Mesenchymal stem cell (in vitro differentiated cells and primary cell): ENCODE measurements at regions not wholly inside any gene's neighbourhood (a gene's known extent, or its start where the extent isn't known, plus 50 kb on each side); places are given as distances from the start of the nearest gene placed in this dataset.

ENCODE experiments used
- DNase-seq: peaks from one replicate; pipeline ENCODE4 v3.0.0-alpha.2; 2013
- H2AFZ ChIP-seq: one replicate; pipeline ENCODE4 v1.6.1; 2013; ENCODE audit warnings: low read depth, mild to moderate bottlenecking, control low read depth, inconsistent platforms, low read length, moderate library complexity
- H2AK5ac ChIP-seq: 2 replicates; pipeline ENCODE4 v1.6.1; 2013; ENCODE audit warnings: low read length, moderate library complexity, mild to moderate bottlenecking, inconsistent platforms; ENCODE audit not compliant: severe bottlenecking
- H2BK120ac ChIP-seq: one replicate; pipeline ENCODE4 v1.6.1; 2013; ENCODE audit warnings: low read depth, mild to moderate bottlenecking, inconsistent platforms, low read length, moderate library complexity
- H2BK12ac ChIP-seq, 2 experiments: one replicate each; pipeline ENCODE4 v1.6.1; 2013; ENCODE audit warnings: inconsistent platforms in 2 of 2, low read length in 2 of 2, mild to moderate bottlenecking in 2 of 2, moderate library complexity in 2 of 2, control low read depth in 1 of 2
- H2BK15ac ChIP-seq: one replicate; pipeline ENCODE4 v1.6.1; 2013; ENCODE audit warnings: mild to moderate bottlenecking, low read depth, inconsistent platforms; ENCODE audit not compliant: poor library complexity, severe bottlenecking
- H2BK5ac ChIP-seq: 2 replicates; pipeline ENCODE4 v1.6.1; 2013; ENCODE audit warnings: low read depth, mild to moderate bottlenecking, low read length, control low read depth, inconsistent platforms; ENCODE audit not compliant: poor library complexity, severe bottlenecking
- H3K14ac ChIP-seq, 2 experiments: one replicate each; pipeline ENCODE4 v1.6.1; 2013; ENCODE audit warnings: inconsistent platforms in 2 of 2, low read length in 2 of 2, control low read depth in 1 of 2, mild to moderate bottlenecking in 1 of 2, moderate library complexity in 1 of 2
- H3K18ac ChIP-seq, 2 experiments: one replicate each; pipeline ENCODE4 v1.6.1; 2013; ENCODE audit warnings: inconsistent platforms in 2 of 2, low read length in 2 of 2, control low read depth in 1 of 2, low read depth in 1 of 2, mild to moderate bottlenecking in 1 of 2
- H3K23ac ChIP-seq, 2 experiments: one replicate each; pipeline ENCODE4 v1.6.1; 2013; ENCODE audit warnings: inconsistent platforms in 2 of 2, low read length in 2 of 2, mild to moderate bottlenecking in 2 of 2, moderate library complexity in 2 of 2, control low read depth in 1 of 2
- H3K27ac ChIP-seq: 2 replicates; pipeline ENCODE4 v1.5.1; 2013; ENCODE audit warnings: mild to moderate bottlenecking, moderate library complexity, low read length, control low read depth, inconsistent platforms; ENCODE audit not compliant: poor library complexity, severe bottlenecking
- H3K27me3 ChIP-seq, 2 experiments: 2 replicates each; pipeline versions ENCODE4 v1.6.1 to v1.7.0; 2013; ENCODE audit warnings: low read length in 2 of 2, mild to moderate bottlenecking in 2 of 2, moderate library complexity in 2 of 2, control low read depth in 1 of 2, inconsistent platforms in 1 of 2; ENCODE audit not compliant: control insufficient read depth in 1 of 2, insufficient read depth in 1 of 2
- H3K36me3 ChIP-seq, 2 experiments: 2 replicates each; pipeline versions ENCODE4 v1.6.1 to v1.7.0; 2013; ENCODE audit warnings: low read length in 2 of 2, control low read depth in 1 of 2, inconsistent platforms in 1 of 2, low read depth in 1 of 2, mild to moderate bottlenecking in 1 of 2; ENCODE audit not compliant: insufficient read depth in 2 of 2, control insufficient read depth in 1 of 2
- H3K4ac ChIP-seq, 2 experiments: one replicate each; pipeline ENCODE4 v1.6.1; 2013; ENCODE audit warnings: inconsistent platforms in 2 of 2, low read length in 2 of 2, mild to moderate bottlenecking in 2 of 2, moderate library complexity in 2 of 2, control low read depth in 1 of 2, low read depth in 1 of 2
- H3K4me1 ChIP-seq: 2 replicates; pipeline ENCODE4 v1.6.1; 2013; ENCODE audit warnings: low read depth, low read length, control low read depth; ENCODE audit not compliant: control insufficient read depth, insufficient read depth
- H3K4me2 ChIP-seq: 2 replicates; pipeline ENCODE4 v1.6.1; 2013; ENCODE audit warnings: low read length, mild to moderate bottlenecking, inconsistent platforms; ENCODE audit not compliant: poor library complexity, severe bottlenecking
- H3K4me3 ChIP-seq, 2 experiments: 2 replicates each; pipeline versions ENCODE4 v1.5.1 to v1.7.0; 2013; ENCODE audit warnings: low read length in 2 of 2, mild to moderate bottlenecking in 2 of 2, control low read depth in 1 of 2, low read depth in 1 of 2; ENCODE audit not compliant: insufficient read depth in 1 of 2
- H3K79me1 ChIP-seq: replicated peaks from 2 replicates; pipeline ENCODE4 v1.6.1; 2013; ENCODE audit warnings: mild to moderate bottlenecking, control low read depth, low read length, inconsistent platforms; ENCODE audit not compliant: poor library complexity, severe bottlenecking
- H3K9ac ChIP-seq: 2 replicates; pipeline ENCODE4 v1.7.0; 2013; ENCODE audit warnings: mild to moderate bottlenecking, low read length, moderate library complexity
- H3K9me3 ChIP-seq: 2 replicates; pipeline ENCODE4 v1.7.0; 2013; ENCODE audit warnings: mild to moderate bottlenecking, low read length; ENCODE audit not compliant: control insufficient read depth
- H4K8ac ChIP-seq: one replicate; pipeline ENCODE4 v1.6.1; 2013; ENCODE audit warnings: inconsistent platforms, mild to moderate bottlenecking, low read length, moderate library complexity
- H4K91ac ChIP-seq: one replicate; pipeline ENCODE4 v1.6.1; 2013; ENCODE audit warnings: mild to moderate bottlenecking, low read length, inconsistent platforms
- WGBS: methylation state at CpG from one replicate; pipeline ENCODE4 v1.1.7; 2013; ENCODE audit warnings: mixed read lengths; 5-methylcytosine and 5-hydroxymethylcytosine counted together

DNA sequence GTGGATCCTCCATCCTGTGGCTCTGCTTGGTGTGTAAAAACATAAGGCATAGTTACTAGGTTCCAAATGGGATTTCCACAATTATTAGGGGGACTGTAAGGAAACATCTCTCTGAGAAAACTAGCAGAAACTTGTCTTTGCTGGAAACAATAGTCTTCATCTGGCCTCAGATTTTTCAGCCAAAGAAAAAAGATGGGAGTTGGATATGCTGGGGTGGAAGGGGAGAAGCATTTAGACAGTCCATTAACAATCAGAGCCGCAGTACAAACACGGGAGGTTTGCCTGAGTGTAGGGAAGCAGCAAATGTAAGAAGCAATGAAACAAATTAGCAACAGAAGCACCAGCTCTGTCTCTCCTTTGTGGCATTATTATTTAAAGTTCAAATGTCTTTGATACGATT, 402.7 kb upstream of the ZNF608 start:
- H3K36me3 ChIP-seq, result no peaks in the 10 kb centered on the region
- H2BK5ac ChIP-seq, result no peak overlapping the region
- H3K14ac ChIP-seq, result no peak overlapping the region
- H3K27ac ChIP-seq, result no peak overlapping the region
- H3K4me1 ChIP-seq, result no peaks in the 10 kb centered on the region
- H3K4me2 ChIP-seq, result no peak overlapping the region
- H3K23ac ChIP-seq, result no peak overlapping the region
- no peak overlapping the region for H2BK12ac ChIP-seq
- no peaks in the 10 kb centered on the region for H3K9me3 ChIP-seq
- no peak overlapping the region for H3K4me3 ChIP-seq
- H2BK15ac ChIP-seq, result no peak overlapping the region
- H2AFZ ChIP-seq, result no peak overlapping the region
- H4K8ac ChIP-seq, result no peak overlapping the region
- no peak overlapping the region for H4K91ac ChIP-seq
- no peaks in the 10 kb centered on the region for H3K27me3 ChIP-seq
- WGBS, result 80% methylated on average over 3 of the region's 3 CpGs
- peak overlapping the region; percentile 37 for H2BK120ac ChIP-seq
- H3K9ac ChIP-seq, result no peak overlapping the region
- no peaks in the 10 kb centered on the region for H3K79me1 ChIP-seq
- peak overlapping the region in 1 of 2 experiments; percentile 24 for H3K18ac ChIP-seq
- no peak for DNase-seq
- H2AK5ac ChIP-seq, result no peak overlapping the region
- H3K4ac ChIP-seq, result no peak overlapping the region

DNA sequence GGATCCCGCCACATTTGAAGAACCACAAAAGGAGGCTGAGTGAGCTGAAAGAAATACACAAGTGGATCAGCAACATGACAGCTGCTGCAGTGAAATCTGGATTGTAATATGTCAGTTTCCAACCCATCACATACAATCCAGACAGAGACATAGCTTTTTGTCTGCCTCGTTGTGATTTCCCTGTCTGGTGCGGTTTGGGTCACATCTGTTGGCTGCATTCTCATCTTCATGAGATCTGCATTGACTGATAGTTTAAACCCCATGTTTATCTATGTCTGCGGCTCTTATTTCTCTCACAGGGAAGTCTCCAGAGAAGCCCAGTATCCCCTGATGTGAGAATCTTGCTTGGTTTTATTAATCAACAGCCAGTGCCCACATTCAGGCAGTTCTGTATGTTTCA, 403.1 kb upstream of the ZNF608 start:
- peak; percentile 61 for DNase-seq
- H3K79me1 ChIP-seq, result no peaks in the 10 kb centered on the region
- WGBS, result 69% methylated on average over 3 of the region's 4 CpGs
- H3K27ac ChIP-seq, result no peak overlapping the region
- H3K4me1 ChIP-seq, result no peaks in the 10 kb centered on the region
- H3K36me3 ChIP-seq, result no peaks in the 10 kb centered on the region
- peak overlapping the region in 1 of 2 experiments; percentile 54 for H2BK12ac ChIP-seq
- H3K23ac ChIP-seq, result no peak overlapping the region
- H3K9me3 ChIP-seq, result no peaks in the 10 kb centered on the region
- no peak overlapping the region for H2BK5ac ChIP-seq
- no peaks in the 10 kb centered on the region for H3K27me3 ChIP-seq
- no peak overlapping the region for H4K8ac ChIP-seq
- H3K4me3 ChIP-seq, result no peak overlapping the region
- no peak overlapping the region for H3K4me2 ChIP-seq
- H2AFZ ChIP-seq, result no peak overlapping the region
- H3K18ac ChIP-seq, result peak overlapping the region in 1 of 2 experiments; percentile 2
- H2BK15ac ChIP-seq, result no peak overlapping the region
- H3K9ac ChIP-seq, result no peak overlapping the region
- peak overlapping the region in 1 of 2 experiments; percentile 28 for H3K4ac ChIP-seq
- no peak overlapping the region for H3K14ac ChIP-seq
- no peak overlapping the region for H2AK5ac ChIP-seq
- H2BK120ac ChIP-seq, result no peak overlapping the region
- no peak overlapping the region for H4K91ac ChIP-seq

DNA sequence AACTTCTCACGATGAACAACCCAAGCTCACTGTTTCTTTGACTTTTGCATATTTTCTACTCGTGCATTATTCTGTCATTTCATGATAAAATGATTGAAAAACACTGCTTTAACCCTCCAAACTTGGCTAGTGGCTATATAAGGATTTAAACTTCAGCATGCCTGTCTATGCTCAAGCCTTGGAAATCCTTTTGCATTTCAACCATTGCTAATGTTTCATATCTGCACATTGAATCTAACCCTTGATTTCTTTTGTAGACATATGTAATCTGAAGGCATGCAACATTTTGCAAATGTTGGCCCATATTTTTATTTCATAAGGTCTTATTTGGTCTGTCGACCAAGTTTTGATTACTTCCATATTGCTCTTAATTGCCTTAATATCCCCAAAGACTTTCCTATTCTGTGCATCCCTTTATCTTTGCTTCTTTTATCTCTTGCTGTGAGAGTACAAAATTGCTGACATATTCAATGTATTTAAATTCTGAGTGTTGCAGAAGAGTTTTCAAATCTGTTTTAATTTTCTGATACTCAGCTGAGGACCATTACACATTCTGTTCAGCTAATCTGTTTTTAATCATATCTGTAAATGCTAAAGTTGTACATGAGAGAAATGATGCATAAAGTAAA, 403.7 kb upstream of the ZNF608 start:
- Histone ChIP-seq H2BK5ac (no peak overlapping the region), H3K36me3 (no peaks in the 10 kb centered on the region), H4K8ac (no peak overlapping the region), H3K23ac (no peak overlapping the region), H2BK12ac (no peak overlapping the region), H2BK120ac (no peak overlapping the region), H3K18ac (no peak overlapping the region), H3K4ac (no peak overlapping the region), H2AK5ac (no peak overlapping the region), H3K14ac (no peak overlapping the region), H3K4me1 (no peaks in the 10 kb centered on the region), H2BK15ac (no peak overlapping the region), H3K27ac (no peak overlapping the region), H3K9ac (no peak overlapping the region), H3K4me3 (no peak overlapping the region), H3K79me1 (no peaks in the 10 kb centered on the region), H3K4me2 (no peak overlapping the region), H3K9me3 (no peaks in the 10 kb centered on the region), H3K27me3 (no peaks in the 10 kb centered on the region), H4K91ac (no peak overlapping the region), H2AFZ (no peak overlapping the region)
- DNase-seq, result no peak
- 94% methylated on average over 3 of the region's 3 CpGs for WGBS

DNA sequence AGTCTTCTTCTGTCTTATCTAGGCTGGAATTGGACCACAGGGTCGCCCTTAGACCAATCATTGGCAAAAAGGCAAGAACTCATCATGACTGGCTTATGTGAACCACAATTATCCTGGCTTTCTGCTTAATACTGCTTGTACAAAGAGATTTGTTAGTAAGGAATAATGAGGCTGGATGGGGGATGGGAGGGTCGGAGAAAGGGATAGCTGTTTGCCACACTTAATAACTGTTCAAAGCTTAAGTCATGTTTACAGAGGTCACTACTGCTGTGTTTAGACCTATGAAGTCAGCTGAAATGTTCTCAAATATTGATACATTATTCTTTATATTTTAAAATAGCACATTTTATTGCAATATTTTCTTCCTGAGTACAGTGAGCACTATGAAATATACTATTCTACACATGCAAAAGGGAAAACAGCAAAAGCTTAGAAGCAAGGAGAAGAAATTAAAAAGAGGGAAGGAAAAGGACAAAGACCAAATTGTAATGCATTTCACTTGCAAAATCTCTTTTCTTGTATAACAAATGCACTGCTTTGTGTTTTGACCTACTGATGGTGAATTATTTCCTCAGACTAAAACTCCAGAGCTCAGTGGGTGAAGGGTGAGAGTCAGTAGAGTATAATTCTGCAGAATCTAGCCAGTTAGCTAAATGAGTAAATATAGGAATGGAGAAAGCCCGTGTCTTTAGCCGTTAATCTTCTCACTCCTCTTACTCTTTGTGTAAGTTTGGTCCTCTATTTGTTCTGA, 404.9 kb upstream of the ZNF608 start:
- Histone ChIP-seq H3K27ac (no peak overlapping the region), H3K23ac (no peak overlapping the region), H3K14ac (no peak overlapping the region), H3K4ac (no peak overlapping the region), H2BK12ac (no peak overlapping the region), H2BK15ac (no peak overlapping the region), H3K9ac (no peak overlapping the region), H3K4me3 (no peak overlapping the region), H3K27me3 (no peaks in the 10 kb centered on the region), H2BK5ac (no peak overlapping the region), H3K18ac (no peak overlapping the region), H4K91ac (no peak overlapping the region), H2BK120ac (no peak overlapping the region), H2AFZ (no peak overlapping the region), H3K4me2 (no peak overlapping the region), H2AK5ac (no peak overlapping the region), H4K8ac (no peak overlapping the region), H3K36me3 (no peaks in the 10 kb centered on the region), H3K4me1 (no peaks in the 10 kb centered on the region), H3K79me1 (no peaks in the 10 kb centered on the region), H3K9me3 (no peaks in the 10 kb centered on the region)
- WGBS, result 83% methylated on average over 2 of the region's 4 CpGs
- no peak for DNase-seq
